HG03521 (cell line): ENCODE measurements at regions not wholly inside any gene's neighbourhood (a gene's known extent, or its start where the extent isn't known, plus 50 kb on each side); places are given as distances from the start of the nearest gene placed in this dataset.

ENCODE experiments used
- ATAC-seq: cut with Tn5 transposase; IDR thresholded peaks from one replicate; pipeline ENCODE4 v1.9.1; 2021; ENCODE audit warnings: mild to moderate bottlenecking, moderate library complexity; ENCODE audit not compliant: unreplicated experiment

GRCh38 chr5:4215143-4215542, 619.5 kb downstream of the IRX1 start:
- no peak for ATAC-seq

GRCh38 chr5:4216142-4216541, 620.5 kb downstream of the IRX1 start:
- ATAC-seq, result no peak

DNA sequence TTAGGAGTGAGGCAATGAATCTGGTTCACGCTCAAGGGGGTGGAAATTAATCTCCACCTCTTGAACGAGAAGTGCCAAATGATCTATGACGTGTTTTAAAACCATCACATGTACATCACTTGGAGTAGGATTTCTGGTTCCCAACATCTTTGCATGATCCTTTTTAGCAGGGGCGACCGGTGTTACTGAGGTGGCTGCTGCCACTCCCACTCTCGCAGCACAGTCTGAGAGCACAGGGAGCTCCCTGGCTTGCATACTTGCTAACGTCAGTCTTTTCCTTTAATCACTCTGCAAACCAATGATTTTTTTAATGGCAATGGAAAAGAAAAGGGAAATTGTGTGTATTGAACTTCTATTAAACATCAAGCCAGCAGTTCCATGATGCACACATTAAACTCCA, 624.4 kb downstream of the IRX1 start:
- no peak for ATAC-seq

DNA sequence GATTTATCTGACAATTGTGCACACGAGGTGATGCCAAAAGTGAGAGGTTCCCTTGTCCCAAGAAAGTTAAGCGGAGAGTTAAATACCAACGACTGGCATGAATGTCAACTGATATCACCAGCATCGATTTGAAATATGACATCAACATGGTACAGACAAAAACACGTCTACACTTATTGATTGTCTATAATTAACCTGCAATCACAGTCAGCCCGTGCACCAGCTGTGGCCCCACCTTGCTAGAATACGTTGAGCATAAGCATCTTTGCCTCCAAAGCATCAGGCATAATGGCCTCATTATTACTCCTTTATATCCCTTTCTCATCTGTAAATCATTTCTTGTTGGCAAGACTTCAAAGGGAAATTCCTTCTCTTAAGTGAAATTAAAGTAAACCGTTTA, 625.4 kb downstream of the IRX1 start:
- ATAC-seq, result no peak

DNA sequence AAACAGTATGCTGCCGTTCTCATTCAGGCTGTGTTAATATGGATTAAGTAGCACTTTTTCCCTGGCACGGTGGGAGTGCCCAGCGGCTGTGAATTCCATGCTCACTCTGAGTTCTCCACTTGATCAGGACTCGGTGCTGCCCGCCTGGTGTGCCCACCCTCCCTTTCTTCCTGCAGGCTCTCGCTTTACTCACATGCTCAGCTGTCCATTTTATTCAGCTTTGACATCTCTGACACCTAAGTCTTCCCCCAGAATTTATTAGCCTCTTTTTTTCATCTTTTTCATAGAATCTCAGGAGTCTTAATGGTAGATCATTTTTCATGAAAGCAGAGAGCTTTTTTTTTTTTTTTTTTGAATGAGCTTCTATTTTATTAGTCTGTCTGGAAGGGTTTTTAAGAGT, 626.5 kb downstream of the IRX1 start:
- ATAC-seq, result no peak

- ATAC-seq, result no peak
These were observed 627.2 kb downstream of the IRX1 start for GRCh38 chr5:4222821-4223220.

DNA sequence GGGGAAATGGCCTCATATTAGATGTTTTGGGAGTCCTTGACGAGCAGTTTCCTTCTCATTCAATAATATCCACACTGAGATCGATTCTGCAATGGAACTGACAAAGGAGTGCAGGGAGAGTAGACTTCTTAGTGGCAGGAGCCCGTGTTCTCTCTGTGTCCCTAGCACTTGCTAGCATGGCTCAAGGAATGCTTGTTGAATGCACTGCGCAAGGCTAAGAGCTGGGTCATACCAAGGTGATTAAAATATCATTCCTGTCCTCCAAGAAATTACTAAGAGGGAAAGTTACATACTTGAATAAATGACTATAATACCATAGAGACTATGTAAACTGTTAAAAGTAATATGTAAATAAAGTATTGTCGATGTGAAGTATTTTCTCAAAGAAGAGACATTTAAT, 630.1 kb downstream of the IRX1 start:
- no peak for ATAC-seq

DNA sequence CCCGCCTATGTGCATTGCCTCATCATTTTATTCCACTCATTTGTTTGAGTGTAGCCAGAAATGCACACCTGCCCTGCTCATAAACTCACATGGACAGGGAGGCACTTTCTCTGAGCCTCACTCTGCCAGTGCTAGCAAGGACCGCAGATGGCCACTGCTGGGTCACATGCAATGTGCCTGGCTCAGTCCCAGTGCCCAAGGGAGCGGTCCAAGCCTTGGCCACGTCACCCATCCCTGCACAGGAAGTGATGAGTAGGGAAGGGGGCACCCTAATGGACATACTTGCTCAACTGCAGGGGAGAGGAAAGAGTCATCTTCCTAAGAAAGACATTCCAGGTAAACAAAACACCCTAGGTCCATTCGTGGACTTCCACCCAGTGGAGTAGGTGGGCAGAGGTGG, 630.9 kb downstream of the IRX1 start:
- ATAC-seq, result no peak

DNA sequence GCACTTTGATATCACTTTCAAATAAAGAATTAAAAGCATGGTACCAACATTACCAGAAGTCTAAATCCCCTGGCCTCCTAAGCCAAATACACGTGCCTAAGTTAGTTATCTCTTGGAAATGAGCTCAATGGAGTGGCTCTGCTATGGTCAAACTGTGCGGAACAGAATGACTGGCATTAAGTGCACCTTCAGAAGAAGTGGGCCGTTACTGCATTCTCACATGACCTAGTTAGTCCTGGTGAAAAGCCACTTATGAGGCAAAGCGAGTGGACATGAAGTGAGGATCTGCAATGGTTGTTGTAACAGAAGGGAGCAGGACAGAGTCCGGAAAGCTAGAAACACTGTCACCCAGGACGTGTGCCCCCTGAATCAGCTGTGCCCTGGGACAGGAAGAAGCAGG, 633.1 kb downstream of the IRX1 start:
- ATAC-seq, result no peak

- ATAC-seq, result no peak
These were observed 634.0 kb downstream of the IRX1 start for GRCh38 chr5:4229414-4230292.

DNA sequence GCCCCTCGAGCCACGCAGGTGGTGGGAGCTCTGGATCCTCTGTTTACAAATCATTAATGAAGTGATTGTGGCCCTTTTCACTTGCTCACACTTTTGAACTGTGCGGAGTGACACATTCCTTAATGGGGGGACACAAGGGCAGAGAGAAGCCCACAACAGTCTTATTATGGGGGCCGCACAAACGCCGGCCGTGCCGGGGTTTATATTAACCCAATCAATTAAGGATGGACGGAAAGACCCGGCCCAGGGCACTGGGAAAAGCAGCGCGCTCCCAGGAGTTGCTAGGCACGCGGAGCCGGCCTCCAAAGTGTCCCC, 634.8 kb downstream of the IRX1 start:
- no peak for ATAC-seq

DNA sequence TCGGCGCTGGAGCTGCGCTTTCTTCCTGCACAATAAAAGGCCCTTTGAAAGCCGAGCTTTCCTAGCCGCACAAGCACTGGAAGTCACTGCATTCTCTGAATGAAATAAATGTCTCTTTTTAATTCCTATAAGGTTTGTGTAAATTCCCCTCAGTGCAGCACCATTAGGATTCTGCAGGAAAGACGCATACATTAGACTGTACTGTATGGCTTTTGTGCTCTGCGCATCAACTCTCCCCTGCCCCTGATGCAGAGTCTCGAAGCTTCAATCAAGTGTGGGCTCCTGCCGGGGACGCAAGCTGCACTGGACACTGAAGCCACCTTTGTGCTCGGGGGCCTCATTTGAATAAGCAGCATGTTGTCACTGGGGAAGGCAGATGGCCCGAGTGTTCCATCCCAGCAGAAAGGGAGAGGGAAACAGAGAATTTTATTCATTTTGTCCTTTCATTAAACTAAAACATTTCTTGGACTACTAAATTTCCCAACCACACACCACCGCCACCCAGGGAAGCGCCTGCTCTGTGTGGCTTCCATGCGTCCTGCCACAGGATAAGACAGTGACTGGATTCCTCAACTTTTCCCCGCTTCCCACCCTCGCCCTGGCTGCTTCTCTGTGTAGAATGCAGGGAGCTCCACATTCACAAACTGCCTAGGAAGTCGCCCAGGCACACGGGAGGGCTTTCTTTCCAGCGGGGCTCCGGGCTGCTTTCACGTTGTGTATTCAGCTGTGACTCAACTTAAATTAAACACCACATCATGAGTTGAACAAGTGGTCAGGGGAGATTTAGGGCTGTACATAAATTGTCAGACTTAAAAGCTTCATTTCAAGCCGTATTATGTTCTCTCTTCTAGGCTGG, 635.4 kb downstream of the IRX1 start:
- no peak for ATAC-seq

DNA sequence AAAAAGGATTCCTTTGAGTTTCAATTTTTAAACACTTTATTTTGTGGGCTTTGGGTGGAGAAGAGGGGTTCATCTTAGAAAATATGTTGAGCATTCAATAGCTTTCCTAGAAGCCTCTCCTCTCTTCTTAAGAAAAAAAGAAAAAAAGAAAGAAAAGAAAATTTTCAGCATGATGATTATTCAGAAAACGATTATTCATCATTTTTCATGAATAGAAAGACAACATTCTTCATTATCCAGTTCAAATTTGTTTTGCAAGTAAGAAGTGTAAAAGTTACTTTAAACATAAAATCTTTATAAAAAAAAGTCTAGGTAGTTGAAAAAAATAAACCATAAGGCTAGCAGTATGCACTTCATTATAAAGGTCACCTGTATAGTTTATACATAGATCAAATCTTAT, 636.5 kb downstream of the IRX1 start:
- ATAC-seq, result no peak

DNA sequence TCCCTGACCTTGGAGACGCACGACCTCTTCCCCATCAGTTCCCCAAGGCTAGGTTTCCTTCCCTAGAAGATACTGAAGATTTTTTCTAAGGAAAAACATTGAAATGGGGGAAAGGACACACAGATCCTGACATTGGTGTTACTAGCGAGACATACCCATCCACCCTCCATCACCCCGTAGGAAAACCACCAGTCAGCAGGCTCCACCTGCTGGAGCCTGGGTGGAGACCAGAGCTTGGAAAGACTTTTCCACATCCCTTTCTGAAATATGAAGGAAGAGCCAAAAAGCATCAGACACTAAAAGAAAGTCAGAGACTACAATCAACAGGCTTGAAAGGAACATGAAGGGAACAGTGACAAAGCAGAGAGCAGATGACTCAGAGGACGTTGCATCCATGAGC, 638.0 kb downstream of the IRX1 start:
- no peak for ATAC-seq

DNA sequence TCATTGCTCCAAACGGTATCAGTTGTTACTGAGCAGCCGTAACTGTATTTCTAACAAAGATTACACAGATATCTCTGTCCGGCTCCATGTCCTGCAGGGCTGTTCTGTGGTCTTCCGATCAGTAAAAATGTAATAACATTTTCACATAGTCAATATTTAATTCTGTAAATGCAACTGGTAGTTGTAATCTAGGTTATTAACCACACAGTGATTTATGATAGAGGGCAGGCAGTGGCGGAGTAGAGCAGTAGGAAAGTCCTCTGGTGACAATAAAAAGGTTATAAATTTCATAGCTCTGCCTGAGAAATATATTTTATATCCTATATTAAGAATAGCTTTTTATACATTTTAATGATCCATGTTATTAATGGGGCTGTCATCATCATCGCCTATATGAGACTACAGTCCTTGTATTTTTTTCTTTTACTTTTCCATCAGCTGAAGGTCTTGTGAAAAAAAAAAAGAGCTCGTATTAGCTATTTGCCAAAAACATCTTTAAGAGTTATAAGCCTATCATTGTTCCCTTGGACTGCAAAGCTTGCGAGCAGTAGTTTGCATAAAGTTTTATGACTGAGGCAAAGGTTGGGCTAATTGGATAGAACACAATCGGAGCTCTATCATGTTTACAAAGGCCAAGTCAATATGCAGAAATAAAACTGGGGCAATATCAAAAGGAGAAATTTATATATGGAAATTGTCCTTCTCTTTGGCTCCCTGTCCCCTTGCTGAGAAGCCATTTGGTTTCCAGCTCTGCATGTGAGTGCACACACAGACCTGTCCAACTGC, 648.0 kb downstream of the IRX1 start:
- no peak for ATAC-seq

GRCh38 chr5:4244306-4244705, 648.7 kb downstream of the IRX1 start:
- no peak for ATAC-seq

- ATAC-seq, result no peak
These were observed 649.4 kb downstream of the IRX1 start for GRCh38 chr5:4245076-4245475.

GRCh38 chr5:4245511-4245910, 649.9 kb downstream of the IRX1 start:
- no peak for ATAC-seq

DNA sequence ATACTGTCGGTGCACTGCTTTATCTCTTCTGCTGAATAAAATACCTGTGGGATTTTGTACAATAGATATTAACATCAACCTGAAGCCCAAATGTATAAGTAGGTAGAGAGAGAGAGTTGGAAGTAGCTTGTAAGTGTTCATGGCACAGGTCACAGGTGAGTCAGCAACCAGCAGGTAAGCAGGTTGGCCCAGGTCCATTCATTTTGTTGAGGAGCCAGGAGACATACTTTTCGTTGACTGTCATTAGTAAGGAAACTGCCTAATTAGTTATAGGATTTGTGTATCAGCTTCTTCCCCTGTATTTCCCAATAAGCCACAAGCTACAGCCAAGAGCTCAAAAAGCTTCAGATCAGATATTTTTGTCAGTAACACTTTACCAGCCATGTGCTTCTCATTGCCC, 650.8 kb downstream of the IRX1 start:
- ATAC-seq, result no peak

DNA sequence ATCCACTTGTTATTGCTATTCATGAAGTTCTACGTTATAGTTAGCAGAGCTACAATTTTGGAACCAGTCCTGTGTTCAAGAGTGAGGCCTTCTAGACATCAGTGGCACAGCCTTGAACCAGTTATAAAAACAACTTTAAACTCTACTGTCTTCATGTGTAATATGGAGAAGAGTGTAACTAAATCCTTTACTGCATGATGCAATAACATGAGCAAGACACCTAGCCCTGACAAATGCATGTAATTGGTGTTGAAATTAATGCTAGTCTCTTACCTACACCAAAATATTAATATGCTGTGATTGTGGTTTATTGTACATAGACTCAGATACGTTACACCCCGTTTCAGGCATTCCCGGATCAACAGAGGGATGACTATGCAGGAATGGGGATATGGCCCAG, 654.6 kb downstream of the IRX1 start:
- no peak for ATAC-seq

DNA sequence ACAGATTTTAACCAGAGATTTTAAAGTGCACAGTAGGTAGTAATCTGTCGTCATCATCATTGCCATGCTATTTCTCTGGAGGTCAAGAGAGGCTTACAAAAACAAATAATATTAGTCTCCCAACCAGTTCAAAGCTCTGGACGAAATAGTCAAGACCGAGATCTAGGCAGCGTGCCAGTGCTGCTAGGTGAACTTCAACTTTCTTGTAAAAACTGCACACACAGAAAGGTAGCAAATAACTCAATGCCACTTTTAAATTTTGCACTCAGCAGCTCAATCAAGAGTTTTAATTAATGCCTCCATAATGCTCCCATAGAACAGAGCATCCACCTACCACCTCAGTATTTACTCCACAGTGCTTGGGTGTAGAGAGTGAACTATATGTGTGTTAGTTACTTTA, 656.8 kb downstream of the IRX1 start:
- no peak for ATAC-seq

DNA sequence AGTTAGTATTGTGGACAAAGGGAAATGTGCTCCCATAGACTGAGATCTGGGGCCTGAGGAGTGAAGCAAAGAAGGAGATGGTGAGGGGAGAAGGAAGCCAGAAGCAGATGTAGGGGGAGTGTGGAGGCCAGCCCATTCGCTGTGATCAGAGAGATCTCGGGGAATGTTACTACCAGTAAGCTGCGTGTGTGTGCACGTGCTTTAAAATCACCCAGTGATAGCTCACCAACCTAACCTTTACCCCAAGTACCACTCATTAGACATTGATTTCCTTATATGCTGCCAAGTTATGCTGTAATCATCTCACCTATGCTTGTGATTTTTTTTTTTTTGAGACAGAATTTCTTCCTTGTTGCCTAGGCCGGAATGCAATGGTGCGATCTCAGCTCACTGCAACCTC, 659.1 kb downstream of the IRX1 start:
- no peak for ATAC-seq
